WTC11 (cell line): ENCODE measurements at regions not wholly inside any gene's neighbourhood (a gene's known extent, or its start where the extent isn't known, plus 50 kb on each side); places are given as distances from the start of the nearest gene placed in this dataset.
A peak's percentile ranks its signal among the peaks of the same experiment; 100 is the strongest.

ENCODE experiments used
- ATAC-seq: fragments of 200-7000 bp; cut with Tn5 transposase; 2 replicates; pipeline ENCODE4 v1.10.0; 2021; ENCODE audit warnings: mild to moderate bottlenecking, moderate library complexity
- CTCF ChIA-PET: fragments of 300-600 bp; sonication (Branson Sonifier 250); formaldehyde crosslinking; loops from one replicate; lab custom pipeline; 2021; ENCODE audit warnings: antibody characterized with exemption; lab: Charles Lee
- POLR2A ChIA-PET: fragments of 350-600 bp; sonication (Branson Sonifier 250); formaldehyde crosslinking; loops from one replicate; lab custom pipeline; 2021; ENCODE audit warnings: antibody characterized with exemption; lab: Charles Lee
- DNase-seq: peaks from one replicate; pipeline ENCODE4 v3.0.0; 2021; ENCODE audit warnings: low spot score
- H3K27ac Mint-ChIP-seq: 2 replicates; pipeline ENCODE4 v1.8.0; 2021; ENCODE audit warnings: mixed read lengths
- H3K27me3 Mint-ChIP-seq: 2 replicates; pipeline ENCODE4 v1.8.0; 2021; ENCODE audit warnings: low read depth, mild to moderate bottlenecking, moderate library complexity, mixed read lengths
- H3K36me3 Mint-ChIP-seq: 2 replicates; pipeline ENCODE4 v1.8.0; 2021; ENCODE audit warnings: mixed read lengths
- H3K4me1 Mint-ChIP-seq: 2 replicates; pipeline ENCODE4 v1.8.0; 2022; ENCODE audit warnings: mixed read lengths
- H3K4me3 Mint-ChIP-seq: 2 replicates; pipeline ENCODE4 v1.8.0; 2021; ENCODE audit warnings: mild to moderate bottlenecking, moderate library complexity, mixed read lengths
- H3K9me3 Mint-ChIP-seq: 2 replicates; pipeline ENCODE4 v1.8.0; 2021; ENCODE audit warnings: mixed read lengths
- ARID4B ChIP-seq: sonication (generic); formaldehyde crosslinking; IDR thresholded peaks from 2 replicates; pipeline ENCODE4 v1.8.0; 2023; ENCODE audit warnings: missing genetic modification reagents, mild to moderate bottlenecking, borderline replicate concordance
- CREB1 ChIP-seq: sonication (generic); formaldehyde crosslinking; IDR thresholded peaks from 2 replicates; pipeline ENCODE4 v1.8.0; 2023; ENCODE audit warnings: mild to moderate bottlenecking, missing genetic modification reagents
- ERG ChIP-seq: fragments of 250-450 bp; sonication (Bioruptor Pico); IDR thresholded peaks from 2 replicates; pipeline ENCODE4 v1.8.0; 2021; ENCODE audit warnings: mild to moderate bottlenecking
- FOXP1 ChIP-seq: sonication (generic); formaldehyde crosslinking; IDR thresholded peaks from 2 replicates; pipeline ENCODE4 v1.8.0; 2022; ENCODE audit warnings: missing genetic modification reagents, mild to moderate bottlenecking, moderate library complexity, borderline replicate concordance
- GABPB1 ChIP-seq: sonication (generic); formaldehyde crosslinking; IDR thresholded peaks from 2 replicates; pipeline ENCODE4 v1.8.1; 2023; ENCODE audit warnings: mild to moderate bottlenecking, missing genetic modification reagents
- GRHL2 ChIP-seq: fragments of 250-450 bp; sonication (Bioruptor Pico); IDR thresholded peaks from 2 replicates; pipeline ENCODE4 v1.8.0; 2022; ENCODE audit warnings: mild to moderate bottlenecking, moderate library complexity; ENCODE audit not compliant: insufficient replicate concordance, severe bottlenecking
- HMGA2 ChIP-seq: fragments of 250-450 bp; sonication (Bioruptor Pico); IDR thresholded peaks from 2 replicates; pipeline ENCODE4 v1.4.0; 2021; ENCODE audit warnings: mild to moderate bottlenecking, moderate library complexity
- JUN ChIP-seq: sonication (generic); formaldehyde crosslinking; IDR thresholded peaks from 2 replicates; pipeline ENCODE4 v1.8.0; 2023; ENCODE audit warnings: mild to moderate bottlenecking, missing genetic modification reagents
- NFYB ChIP-seq: sonication (generic); formaldehyde crosslinking; conservative IDR thresholded peaks from 2 replicates; pipeline ENCODE4 v1.8.0; 2022; ENCODE audit warnings: low read depth, missing genetic modification reagents
- NR2C2 ChIP-seq: sonication (generic); formaldehyde crosslinking; IDR thresholded peaks from 2 replicates; pipeline ENCODE4 v1.8.0; 2022; ENCODE audit warnings: mild to moderate bottlenecking, missing genetic modification reagents
- NR3C1 ChIP-seq: sonication (generic); formaldehyde crosslinking; conservative IDR thresholded peaks from 2 replicates; pipeline ENCODE4 v1.8.1; 2023; ENCODE audit warnings: low read depth, mild to moderate bottlenecking, missing genetic modification reagents
- OVOL2 ChIP-seq: fragments of 250-450 bp; sonication (Bioruptor Pico); IDR thresholded peaks from 2 replicates; pipeline ENCODE4 v1.9.0; 2021; ENCODE audit warnings: mild to moderate bottlenecking, borderline replicate concordance
- SMAD3 ChIP-seq: sonication (generic); formaldehyde crosslinking; IDR thresholded peaks from 2 replicates; pipeline ENCODE4 v1.8.0; 2022; ENCODE audit warnings: missing genetic modification reagents, mild to moderate bottlenecking, borderline replicate concordance
- SP1 ChIP-seq: sonication (generic); formaldehyde crosslinking; conservative IDR thresholded peaks from 2 replicates; pipeline ENCODE4 v1.8.1; 2022; ENCODE audit warnings: missing genetic modification reagents
- STAT6 ChIP-seq: sonication (generic); formaldehyde crosslinking; conservative IDR thresholded peaks from 2 replicates; pipeline ENCODE4 v1.8.1; 2023; ENCODE audit warnings: mild to moderate bottlenecking, low read depth, missing genetic modification reagents, moderate library complexity
- ZNF219 ChIP-seq: sonication (generic); formaldehyde crosslinking; IDR thresholded peaks from 2 replicates; pipeline ENCODE4 v1.8.0; 2023; ENCODE audit warnings: missing genetic modification reagents, mild to moderate bottlenecking, borderline replicate concordance
- TF ChIP-seq, protein P1 (sequence below): sonication (generic); formaldehyde crosslinking; IDR thresholded peaks from 2 replicates; pipeline ENCODE4 v1.8.1; 2022; ENCODE audit warnings: mild to moderate bottlenecking, moderate library complexity, missing genetic modification reagents
- TF ChIP-seq, protein P2 (sequence below): sonication (generic); formaldehyde crosslinking; IDR thresholded peaks from 2 replicates; pipeline ENCODE4 v1.8.0; 2022; ENCODE audit warnings: mild to moderate bottlenecking, missing genetic modification reagents

GRCh38 chr6:164756142-164756541 is 553.3 kb downstream of the C6orf118 start:
- ATAC-seq, result peak; percentile 59
- POLR2A ChIA-PET, result no interaction called here
- CTCF ChIA-PET, result no interaction called here

DNA sequence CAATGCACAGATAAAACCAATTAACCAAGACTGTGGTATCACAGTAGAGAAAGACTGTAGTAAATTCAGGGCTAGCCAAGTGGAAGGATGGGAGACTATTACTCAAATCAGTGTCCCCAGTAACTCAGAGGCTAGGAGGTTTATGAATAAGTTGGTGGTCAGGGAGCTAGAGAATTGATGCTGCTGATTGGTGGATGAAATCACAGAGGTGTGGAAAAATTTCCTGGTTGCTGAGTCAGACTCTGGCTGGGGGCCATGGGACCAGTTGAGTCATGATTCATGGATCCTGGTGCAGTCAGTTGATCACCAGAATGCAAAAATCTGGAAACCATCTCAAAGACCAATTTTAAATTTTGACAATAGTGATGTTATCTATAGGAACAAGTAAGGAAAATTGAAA is 555.9 kb downstream of the C6orf118 start:
- no peak overlapping the region for H3K4me3 Mint-ChIP-seq
- peaks cover 2% of the 10 kb centered on the region for H3K4me1 Mint-ChIP-seq
- ChIA-PET CTCF (no interaction called here), POLR2A (no interaction called here)
- DNase-seq, result no peak
- H3K36me3 Mint-ChIP-seq, result no peaks in the 10 kb centered on the region
- no peaks in the 10 kb centered on the region for H3K27me3 Mint-ChIP-seq
- no peak for ATAC-seq
- no peak overlapping the region for H3K27ac Mint-ChIP-seq
- H3K9me3 Mint-ChIP-seq, result 0 out of 2 replicates have a peak, but pooled peaks cover 6% of the 10 kb centered on the region
- TF ChIP-seq NFYB (CRISPR knock-in tag) (no peak), NR2C2 (CRISPR knock-in tag) (no peak), CREB1 (CRISPR knock-in tag) (no peak), ZNF219 (CRISPR knock-in tag) (no peak), GABPB1 (CRISPR knock-in tag) (no peak), GRHL2 (CRISPR knock-in tag) (no peak), OVOL2 (CRISPR knock-in tag) (no peak), SP1 (no peak)
- TF ChIP-seq, protein P1, sequence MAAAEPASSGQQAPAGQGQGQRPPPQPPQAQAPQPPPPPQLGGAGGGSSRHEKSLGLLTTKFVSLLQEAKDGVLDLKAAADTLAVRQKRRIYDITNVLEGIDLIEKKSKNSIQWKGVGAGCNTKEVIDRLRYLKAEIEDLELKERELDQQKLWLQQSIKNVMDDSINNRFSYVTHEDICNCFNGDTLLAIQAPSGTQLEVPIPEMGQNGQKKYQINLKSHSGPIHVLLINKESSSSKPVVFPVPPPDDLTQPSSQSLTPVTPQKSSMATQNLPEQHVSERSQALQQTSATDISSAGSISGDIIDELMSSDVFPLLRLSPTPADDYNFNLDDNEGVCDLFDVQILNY (CRISPR knock-in tag), result no peak
- TF ChIP-seq, protein P2, sequence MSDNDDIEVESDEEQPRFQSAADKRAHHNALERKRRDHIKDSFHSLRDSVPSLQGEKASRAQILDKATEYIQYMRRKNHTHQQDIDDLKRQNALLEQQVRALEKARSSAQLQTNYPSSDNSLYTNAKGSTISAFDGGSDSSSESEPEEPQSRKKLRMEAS (CRISPR knock-in tag), result no peak

More at GRCh38 chr6:164756142-164756541, 553.3 kb downstream of the C6orf118 start:
- H3K27me3 Mint-ChIP-seq, result no peaks in the 10 kb centered on the region
- H3K9me3 Mint-ChIP-seq, result peaks cover 17% of the 10 kb centered on the region
- H3K4me3 Mint-ChIP-seq, result no peak overlapping the region
- no peak overlapping the region for H3K27ac Mint-ChIP-seq
- no peak for DNase-seq
- TF ChIP-seq NFYB (CRISPR knock-in tag) (no peak), SMAD3 (CRISPR knock-in tag) (no peak), HMGA2 (no peak), NR3C1 (no peak), ARID4B (no peak), FOXP1 (no peak), ERG (CRISPR knock-in tag) (no peak), JUN (CRISPR knock-in tag) (no peak), STAT6 (no peak)
- H3K36me3 Mint-ChIP-seq, result peaks cover 7% of the 10 kb centered on the region
- H3K4me1 Mint-ChIP-seq, result peaks cover 2% of the 10 kb centered on the region
